Medulla oblongata (tissue), 1 donor: ENCODE measurements at regions not wholly inside any gene's neighbourhood (a gene's known extent, or its start where the extent isn't known, plus 50 kb on each side); places are given as distances from the start of the nearest gene placed in this dataset.
A peak's percentile ranks its signal among the peaks of the same experiment; 100 is the strongest.
"Not testable (repeated sequence)": the region's sequence is repeated elsewhere in the genome, so short reads cannot be mapped to it uniquely, and the experiment has no call there.

Source experiments
- DNase-seq: peaks from one replicate; pipeline ENCODE4 v3.0.0-alpha.2; 2015; ENCODE audit errors: extremely low spot score

- DNase-seq = no peak
These were observed 290.5 kb upstream of the RASA1 start for GRCh38 chr5:86977190-86977589.

GRCh38 chr5:86977808-86978207, 289.9 kb upstream of the RASA1 start:
- DNase-seq = no peak

GRCh38 chr5:86979811-86980411, 287.8 kb upstream of the RASA1 start:
- peak; percentile 60 for DNase-seq

DNA sequence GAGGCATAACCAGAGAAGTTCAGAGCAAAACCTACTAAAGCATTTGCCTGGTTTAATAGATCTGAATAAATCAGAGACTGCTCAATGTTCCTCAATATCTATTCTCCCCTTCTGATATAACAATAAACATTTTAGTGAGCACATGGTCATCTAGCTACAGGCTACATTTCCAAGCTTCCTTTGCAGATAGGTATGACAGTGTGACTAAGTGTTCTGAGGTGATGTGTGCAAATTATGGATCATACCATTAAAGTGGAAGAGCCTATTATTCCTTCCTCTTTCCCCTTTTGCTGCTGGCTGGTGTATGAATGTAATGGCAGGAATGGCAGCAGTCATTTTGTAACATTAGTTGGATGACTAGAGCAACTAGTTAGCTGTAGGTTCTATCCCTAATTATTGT, 285.8 kb upstream of the RASA1 start:
- DNase-seq = no peak

- no peak for DNase-seq
These were observed 284.5 kb upstream of the RASA1 start for GRCh38 chr5:86983208-86983607.

DNA sequence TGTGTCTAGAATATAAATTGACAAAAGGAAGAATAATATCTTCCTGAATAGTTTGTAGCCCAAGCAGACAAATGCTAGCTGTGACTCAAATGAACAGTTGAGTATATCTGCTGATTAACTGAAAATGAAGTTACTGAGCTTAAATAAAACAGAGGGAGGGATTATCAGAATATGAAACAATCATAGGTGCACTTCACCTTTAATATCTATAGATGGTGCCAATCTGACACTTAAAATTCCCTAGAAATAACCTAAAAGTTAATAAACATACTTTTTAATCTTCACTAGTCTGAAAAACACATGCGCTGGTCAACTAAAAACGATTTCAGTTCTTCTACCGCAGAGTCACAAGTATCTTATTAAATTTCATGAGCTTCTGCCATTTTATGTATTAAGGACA, 280.8 kb upstream of the RASA1 start:
- DNase-seq = no peak

DNA sequence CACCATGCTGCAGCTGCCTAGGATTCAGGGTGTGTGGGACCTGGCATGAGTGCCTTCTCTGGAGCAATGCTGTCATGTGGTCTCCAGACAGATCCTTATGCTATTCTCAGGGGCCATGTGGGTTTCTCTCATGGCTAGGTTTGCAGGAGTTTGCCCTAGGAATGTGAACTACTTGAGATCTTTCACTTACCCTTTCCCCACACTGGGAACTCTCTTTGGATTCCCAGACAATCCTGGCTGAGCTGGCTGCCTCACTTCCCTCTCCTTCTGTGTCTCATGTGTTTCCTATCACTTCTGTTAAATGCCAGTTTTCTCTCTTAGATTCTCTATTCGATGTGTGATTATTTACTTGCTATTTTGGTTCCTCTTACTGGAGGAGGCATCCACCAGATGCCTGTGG, 270.2 kb upstream of the RASA1 start:
- DNase-seq = no peak

GRCh38 chr5:86999951-87000350, 267.7 kb upstream of the RASA1 start:
- no peak for DNase-seq

GRCh38 chr5:87002485-87002884, 265.2 kb upstream of the RASA1 start:
- DNase-seq = no peak

- no peak for DNase-seq
These were observed 263.6 kb upstream of the RASA1 start for GRCh38 chr5:87004101-87004500.

DNA sequence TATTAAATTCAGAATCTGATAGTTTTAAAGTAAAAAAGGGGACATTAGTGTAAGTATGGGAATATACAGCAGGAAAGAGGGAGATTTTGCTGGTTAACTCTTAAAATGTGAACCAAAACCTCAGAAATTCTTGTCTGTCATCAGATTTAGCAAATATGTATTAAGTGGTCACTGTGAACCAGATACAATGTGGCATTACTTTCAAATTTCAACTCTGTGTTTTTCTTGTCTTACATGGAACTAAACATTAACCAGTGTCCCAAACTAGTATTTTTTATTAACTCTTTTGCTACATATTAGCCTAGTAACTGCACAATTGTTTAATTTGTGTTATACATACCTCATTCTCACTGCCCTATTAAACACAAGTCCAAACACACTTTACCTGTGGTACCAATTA, 259.9 kb upstream of the RASA1 start:
- no peak for DNase-seq

GRCh38 chr5:87008751-87009560, 258.7 kb upstream of the RASA1 start:
- no peak for DNase-seq

DNA sequence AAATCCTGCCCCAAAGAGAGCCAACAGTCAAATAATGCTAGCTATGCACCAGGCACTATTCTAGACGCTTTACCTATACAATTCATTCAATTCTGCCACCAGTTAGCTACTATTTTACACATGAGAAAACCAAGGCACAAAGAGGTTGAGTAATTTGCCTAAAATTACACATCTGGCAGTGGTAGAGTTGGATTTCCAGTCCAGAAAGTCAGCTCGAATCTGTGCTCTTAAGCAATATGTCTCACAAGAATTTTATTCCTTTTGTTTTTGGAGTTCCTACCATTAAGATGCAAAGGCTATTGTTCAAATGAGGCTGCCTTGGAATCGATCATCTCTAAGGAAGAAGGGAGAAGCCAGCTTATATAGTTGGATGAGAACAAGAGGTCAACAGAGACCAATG, 256.9 kb upstream of the RASA1 start:
- no peak for DNase-seq

- DNase-seq = peak; percentile 56
These were observed 251.8 kb upstream of the RASA1 start for GRCh38 chr5:87015901-87016300.

GRCh38 chr5:87020099-87020934, 247.4 kb upstream of the RASA1 start:
- DNase-seq = peak; percentile 80

GRCh38 chr5:87022415-87022814, 245.3 kb upstream of the RASA1 start:
- DNase-seq = no peak

- no peak for DNase-seq
These were observed 240.1 kb upstream of the RASA1 start for GRCh38 chr5:87027570-87027969.

GRCh38 chr5:87029951-87030350, 237.7 kb upstream of the RASA1 start:
- no peak for DNase-seq

DNA sequence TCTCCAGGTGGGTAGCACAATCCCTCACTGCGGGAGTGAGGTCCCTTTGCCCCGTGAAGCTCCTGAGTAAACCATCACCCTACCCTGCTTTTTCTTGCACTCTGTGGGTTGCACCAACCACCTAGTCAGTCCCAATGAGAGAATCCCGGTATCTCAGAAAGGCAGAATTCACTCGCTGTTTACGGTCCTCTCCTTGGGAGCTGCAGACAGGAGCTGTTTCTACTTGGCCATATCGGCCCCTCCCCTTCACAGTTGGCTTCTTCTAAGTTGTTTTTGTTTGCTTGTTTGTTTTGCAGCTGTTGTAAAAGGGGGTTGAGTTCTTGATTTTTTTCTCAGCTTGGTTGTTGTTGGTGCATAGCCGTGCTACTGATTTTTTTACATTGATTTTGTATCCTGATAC, 237.0 kb upstream of the RASA1 start:
- DNase-seq = no peak

- DNase-seq = no peak
These were observed 233.1 kb upstream of the RASA1 start for GRCh38 chr5:87034557-87034956.

DNA sequence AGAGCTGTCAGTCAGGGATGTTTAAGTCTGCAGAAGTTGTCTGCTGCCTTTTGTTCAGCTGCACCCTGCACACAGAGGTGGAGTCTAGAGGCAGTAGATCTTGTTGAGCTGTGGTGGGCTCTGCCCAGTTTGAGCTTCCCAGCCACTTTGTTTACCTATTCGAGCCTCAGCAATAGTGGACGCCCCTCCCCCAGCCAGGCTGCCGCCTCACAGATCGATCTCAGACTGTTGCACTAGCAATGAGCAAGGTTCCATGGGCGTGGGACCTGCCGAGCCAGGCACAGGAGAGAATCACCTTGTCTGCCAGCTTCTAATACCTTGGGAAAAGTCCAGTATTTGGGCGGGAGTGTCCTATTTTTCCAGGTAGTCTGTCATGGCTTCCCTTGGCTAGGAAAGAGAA, 225.1 kb upstream of the RASA1 start:
- no peak for DNase-seq

- no peak for DNase-seq
These were observed 219.5 kb upstream of the RASA1 start for GRCh38 chr5:87048156-87048555.

GRCh38 chr5:87049012-87049411, 218.7 kb upstream of the RASA1 start:
- DNase-seq = not testable (repeated sequence)
